T-helper 9 cell (primary cell): ENCODE measurements at regions not wholly inside any gene's neighbourhood (a gene's known extent, or its start where the extent isn't known, plus 50 kb on each side); places are given as distances from the start of the nearest gene placed in this dataset.

Experiments used
- DNase-seq: peaks from one replicate; pipeline ENCODE4 v3.0.0-alpha.2; 2020

GRCh38 chr1:228899421-228899956 lies 164.2 kb downstream of the RHOU start:
- no peak for DNase-seq

- no peak for DNase-seq
Observed at GRCh38 chr1:228900099-228900885, 165.0 kb downstream of the RHOU start.

- no peak for DNase-seq
Observed at GRCh38 chr1:228900886-228901392, 165.7 kb downstream of the RHOU start.

GRCh38 chr1:228901936-228902681 lies 166.8 kb downstream of the RHOU start:
- DNase-seq: no peak

GRCh38 chr1:228902781-228903433 lies 167.6 kb downstream of the RHOU start:
- DNase-seq: no peak

GRCh38 chr1:228903434-228904071 lies 168.3 kb downstream of the RHOU start:
- no peak for DNase-seq

GRCh38 chr1:228904222-228904621 lies 168.9 kb downstream of the RHOU start:
- no peak for DNase-seq

GRCh38 chr1:228905701-228906101 lies 170.4 kb downstream of the RHOU start:
- no peak for DNase-seq

GRCh38 chr1:228906223-228906860 lies 171.1 kb downstream of the RHOU start:
- no peak for DNase-seq

GRCh38 chr1:228911225-228912210 lies 176.2 kb downstream of the RHOU start:
- no peak for DNase-seq

GRCh38 chr1:228913626-228914414 lies 178.5 kb downstream of the RHOU start:
- no peak for DNase-seq

- DNase-seq: no peak
Observed at GRCh38 chr1:228914700-228915099, 179.4 kb downstream of the RHOU start.

- no peak for DNase-seq
Observed at GRCh38 chr1:228917342-228917741, 182.1 kb downstream of the RHOU start.

- DNase-seq: no peak
Observed at GRCh38 chr1:228917755-228918154, 182.5 kb downstream of the RHOU start.

GRCh38 chr1:228918335-228918734 lies 183.1 kb downstream of the RHOU start:
- no peak for DNase-seq

GRCh38 chr1:228919914-228920313 lies 184.6 kb downstream of the RHOU start:
- no peak for DNase-seq

GRCh38 chr1:228920831-228921230 lies 185.6 kb downstream of the RHOU start:
- DNase-seq: no peak

GRCh38 chr1:228921481-228921880 lies 186.2 kb downstream of the RHOU start:
- no peak for DNase-seq

GRCh38 chr1:228922722-228923376 lies 187.6 kb downstream of the RHOU start:
- DNase-seq: no peak
